Astrocyte (in vitro differentiated cells and primary cell): ENCODE measurements at regions not wholly inside any gene's neighbourhood (a gene's known extent, or its start where the extent isn't known, plus 50 kb on each side); places are given as distances from the start of the nearest gene placed in this dataset.

ENCODE experiments used
- EZH2 ChIP-seq: IDR thresholded peaks from 2 replicates; pipeline ENCODE4 v1.6.1; 2012; ENCODE audit warnings: mild to moderate bottlenecking, low read length, inconsistent platforms; ENCODE audit not compliant: insufficient read depth
- TF ChIP-seq, protein P1 (sequence below): IDR thresholded peaks from 2 replicates; pipeline ENCODE4 v1.5.1; 2011; ENCODE audit warnings: low read depth, mild to moderate bottlenecking, inconsistent platforms, low read length, moderate library complexity; ENCODE audit not compliant: insufficient read depth

GRCh38 chr3:107256963-107257362 lies 120.3 kb upstream of the CCDC54 start:
- no peak for TF ChIP-seq EZH2
- TF ChIP-seq, protein P1, sequence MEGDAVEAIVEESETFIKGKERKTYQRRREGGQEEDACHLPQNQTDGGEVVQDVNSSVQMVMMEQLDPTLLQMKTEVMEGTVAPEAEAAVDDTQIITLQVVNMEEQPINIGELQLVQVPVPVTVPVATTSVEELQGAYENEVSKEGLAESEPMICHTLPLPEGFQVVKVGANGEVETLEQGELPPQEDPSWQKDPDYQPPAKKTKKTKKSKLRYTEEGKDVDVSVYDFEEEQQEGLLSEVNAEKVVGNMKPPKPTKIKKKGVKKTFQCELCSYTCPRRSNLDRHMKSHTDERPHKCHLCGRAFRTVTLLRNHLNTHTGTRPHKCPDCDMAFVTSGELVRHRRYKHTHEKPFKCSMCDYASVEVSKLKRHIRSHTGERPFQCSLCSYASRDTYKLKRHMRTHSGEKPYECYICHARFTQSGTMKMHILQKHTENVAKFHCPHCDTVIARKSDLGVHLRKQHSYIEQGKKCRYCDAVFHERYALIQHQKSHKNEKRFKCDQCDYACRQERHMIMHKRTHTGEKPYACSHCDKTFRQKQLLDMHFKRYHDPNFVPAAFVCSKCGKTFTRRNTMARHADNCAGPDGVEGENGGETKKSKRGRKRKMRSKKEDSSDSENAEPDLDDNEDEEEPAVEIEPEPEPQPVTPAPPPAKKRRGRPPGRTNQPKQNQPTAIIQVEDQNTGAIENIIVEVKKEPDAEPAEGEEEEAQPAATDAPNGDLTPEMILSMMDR, result no peak
